ENCODE measurements at regions not wholly inside any gene's neighbourhood (a gene's known extent, or its start where the extent isn't known, plus 50 kb on each side); places are given as distances from the start of the nearest gene placed in this dataset.

GRCh38 chr10:91345716-91346115, 64.4 kb upstream of the HECTD2 start:
- no peak overlapping the region for H3K4me3 ChIP-seq (ENCODE audit: low read depth, low read length)
- no peaks in the 10 kb centered on the region for H3K4me1 ChIP-seq
- no peaks in the 10 kb centered on the region for H3K9me3 ChIP-seq
- TF ChIP-seq CTCF (IDR thresholded peaks at IDR 0.05; ENCODE audit: low read depth, low read length): no peak
- no peak for DNase-seq
- no peaks in the 10 kb centered on the region for H3K27me3 ChIP-seq
- H3K36me3 ChIP-seq: no peaks in the 10 kb centered on the region

- Histone ChIP-seq H3K36me3 (no peaks in the 10 kb centered on the region), H3K9me3 (no peaks in the 10 kb centered on the region), H3K4me3 (ENCODE audit: low read depth, low read length) (no peak overlapping the region), H3K27me3 (no peaks in the 10 kb centered on the region), H3K4me1 (no peaks in the 10 kb centered on the region)
- no peak for DNase-seq
- no peak for TF ChIP-seq CTCF (IDR thresholded peaks at IDR 0.05; ENCODE audit: low read depth, low read length)
Observed at GRCh38 chr10:91347529-91347928, 62.6 kb upstream of the HECTD2 start.

GRCh38 chr10:91349381-91349780, 60.8 kb upstream of the HECTD2 start:
- H3K4me3 ChIP-seq (ENCODE audit: low read depth, low read length): no peak overlapping the region
- DNase-seq: no peak
- no peak for TF ChIP-seq CTCF (IDR thresholded peaks at IDR 0.05; ENCODE audit: low read depth, low read length)

GRCh38 chr10:91350651-91351081, 59.5 kb upstream of the HECTD2 start:
- Histone ChIP-seq H3K9me3 (no peaks in the 10 kb centered on the region), H3K4me1 (0 out of 2 replicates have a peak, but pooled peaks cover 3% of the 10 kb centered on the region), H3K4me3 (ENCODE audit: low read depth, low read length) (no peak overlapping the region), H3K36me3 (no peaks in the 10 kb centered on the region), H3K27me3 (no peaks in the 10 kb centered on the region)
- no peak for TF ChIP-seq CTCF (IDR thresholded peaks at IDR 0.05; ENCODE audit: low read depth, low read length)
- no peak for DNase-seq

More at GRCh38 chr10:91349381-91349780, 60.8 kb upstream of the HECTD2 start:
- Histone ChIP-seq H3K4me1 (0 out of 2 replicates have a peak, but pooled peaks cover 3% of the 10 kb centered on the region), H3K36me3 (no peaks in the 10 kb centered on the region), H3K27me3 (no peaks in the 10 kb centered on the region), H3K9me3 (no peaks in the 10 kb centered on the region)

- H3K27me3 ChIP-seq: no peaks in the 10 kb centered on the region
- no peak for DNase-seq
- H3K9me3 ChIP-seq: no peaks in the 10 kb centered on the region
- 0 out of 2 replicates have a peak, but pooled peaks cover 3% of the 10 kb centered on the region for H3K4me1 ChIP-seq
- no peaks in the 10 kb centered on the region for H3K36me3 ChIP-seq
- H3K4me3 ChIP-seq (ENCODE audit: low read depth, low read length): no peak overlapping the region
- no peak for TF ChIP-seq CTCF (IDR thresholded peaks at IDR 0.05; ENCODE audit: low read depth, low read length)
Observed at GRCh38 chr10:91352760-91353159, 57.4 kb upstream of the HECTD2 start.

- 0 out of 2 replicates have a peak, but pooled peaks cover 3% of the 10 kb centered on the region for H3K4me1 ChIP-seq
- H3K27me3 ChIP-seq: peaks cover 5% of the 10 kb centered on the region; the same call in 1 of the 2 replicates
- no peaks in the 10 kb centered on the region for H3K36me3 ChIP-seq
- no peaks in the 10 kb centered on the region for H3K9me3 ChIP-seq
- no peak for TF ChIP-seq CTCF (IDR thresholded peaks at IDR 0.05; ENCODE audit: low read depth, low read length)
- no peak overlapping the region for H3K4me3 ChIP-seq (ENCODE audit: low read depth, low read length)
- DNase-seq: no peak
Observed at GRCh38 chr10:91354166-91355075, 55.7 kb upstream of the HECTD2 start.
